HUDEP-2 (cell line): ENCODE measurements at regions not wholly inside any gene's neighbourhood (a gene's known extent, or its start where the extent isn't known, plus 50 kb on each side); places are given as distances from the start of the nearest gene placed in this dataset.
"Not testable (repeated sequence)": the region's sequence is repeated elsewhere in the genome, so short reads cannot be mapped to it uniquely, and the experiment has no call there.

ENCODE experiments used
- DNase-seq, 76 experiments: peaks; one replicate each; lab custom pipeline; 2025; ENCODE audit not compliant: unreplicated experiment in 76 of 76; lab: John Stamatoyannopoulos, UW

- peak in 4 of 76 experiments; percentile 2 to 9 (median 2) for DNase-seq
Measured at GRCh38 chr5:116756531-116756930, 181.9 kb upstream of the SEMA6A start.

GRCh38 chr5:116754556-116754955 is 179.9 kb upstream of the SEMA6A start:
- no peak for DNase-seq

- DNase-seq: no peak
Measured at GRCh38 chr5:116751684-116752083, 177.1 kb upstream of the SEMA6A start.

- DNase-seq: no peak
Measured at GRCh38 chr5:116750631-116751580, 176.3 kb upstream of the SEMA6A start.

- DNase-seq: no peak
Measured at GRCh38 chr5:116747881-116748280, 173.3 kb upstream of the SEMA6A start.

- DNase-seq: no peak
Measured at GRCh38 chr5:116746668-116747067, 172.0 kb upstream of the SEMA6A start.

GRCh38 chr5:116740771-116741170 is 166.1 kb upstream of the SEMA6A start:
- DNase-seq: no peak

GRCh38 chr5:116739571-116739970 is 164.9 kb upstream of the SEMA6A start:
- DNase-seq: no peak

- DNase-seq: no peak
Measured at GRCh38 chr5:116738615-116739261, 164.1 kb upstream of the SEMA6A start.

GRCh38 chr5:116738239-116738614 is 163.6 kb upstream of the SEMA6A start:
- DNase-seq: no peak

GRCh38 chr5:116736671-116737070 is 162.0 kb upstream of the SEMA6A start:
- DNase-seq: no peak

- no peak for DNase-seq
Measured at GRCh38 chr5:116733991-116734975, 159.7 kb upstream of the SEMA6A start.

- DNase-seq: no peak
Measured at GRCh38 chr5:116732591-116732990, 158.0 kb upstream of the SEMA6A start.

- DNase-seq: no peak
Measured at GRCh38 chr5:116731432-116731831, 156.8 kb upstream of the SEMA6A start.

GRCh38 chr5:116730706-116731105 is 156.1 kb upstream of the SEMA6A start:
- no peak for DNase-seq

- DNase-seq: no peak
Measured at GRCh38 chr5:116730185-116730584, 155.6 kb upstream of the SEMA6A start.

GRCh38 chr5:116727248-116727647 is 152.6 kb upstream of the SEMA6A start:
- no peak for DNase-seq

- not testable (repeated sequence) for DNase-seq
Measured at GRCh38 chr5:116726180-116726579, 151.6 kb upstream of the SEMA6A start.

GRCh38 chr5:116724971-116725370 is 150.3 kb upstream of the SEMA6A start:
- no peak for DNase-seq

GRCh38 chr5:116722651-116723050 is 148.0 kb upstream of the SEMA6A start:
- no peak for DNase-seq

- peak in 33 of 76 experiments; percentile 1 to 79 (median 35) for DNase-seq
Measured at GRCh38 chr5:116719106-116719505, 144.5 kb upstream of the SEMA6A start.
